ENCODE measurements at regions not wholly inside any gene's neighbourhood (a gene's known extent, or its start where the extent isn't known, plus 50 kb on each side); places are given as distances from the start of the nearest gene placed in this dataset.

DNA sequence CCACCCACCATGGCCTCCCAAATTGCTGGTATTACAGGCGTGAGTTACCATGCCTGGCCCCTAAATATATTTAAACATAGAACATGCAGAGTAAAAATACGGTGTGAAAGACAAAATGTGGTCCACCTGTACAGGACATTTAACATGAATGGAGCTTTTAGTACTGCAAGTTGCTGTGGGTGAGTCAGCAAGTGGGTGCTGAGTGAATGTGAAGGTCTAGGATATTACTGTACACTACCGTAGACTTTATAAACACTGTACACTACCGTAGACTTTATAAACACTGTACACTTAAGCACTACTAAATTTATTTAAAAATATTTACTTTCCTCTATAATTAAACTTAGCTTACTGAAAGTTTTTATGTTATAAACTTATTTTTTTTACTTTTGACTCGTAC, 317.8 kb downstream of the PRDM9 start:
- TF ChIP-seq, protein P1, sequence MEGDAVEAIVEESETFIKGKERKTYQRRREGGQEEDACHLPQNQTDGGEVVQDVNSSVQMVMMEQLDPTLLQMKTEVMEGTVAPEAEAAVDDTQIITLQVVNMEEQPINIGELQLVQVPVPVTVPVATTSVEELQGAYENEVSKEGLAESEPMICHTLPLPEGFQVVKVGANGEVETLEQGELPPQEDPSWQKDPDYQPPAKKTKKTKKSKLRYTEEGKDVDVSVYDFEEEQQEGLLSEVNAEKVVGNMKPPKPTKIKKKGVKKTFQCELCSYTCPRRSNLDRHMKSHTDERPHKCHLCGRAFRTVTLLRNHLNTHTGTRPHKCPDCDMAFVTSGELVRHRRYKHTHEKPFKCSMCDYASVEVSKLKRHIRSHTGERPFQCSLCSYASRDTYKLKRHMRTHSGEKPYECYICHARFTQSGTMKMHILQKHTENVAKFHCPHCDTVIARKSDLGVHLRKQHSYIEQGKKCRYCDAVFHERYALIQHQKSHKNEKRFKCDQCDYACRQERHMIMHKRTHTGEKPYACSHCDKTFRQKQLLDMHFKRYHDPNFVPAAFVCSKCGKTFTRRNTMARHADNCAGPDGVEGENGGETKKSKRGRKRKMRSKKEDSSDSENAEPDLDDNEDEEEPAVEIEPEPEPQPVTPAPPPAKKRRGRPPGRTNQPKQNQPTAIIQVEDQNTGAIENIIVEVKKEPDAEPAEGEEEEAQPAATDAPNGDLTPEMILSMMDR (IDR thresholded peaks at IDR 0.05; ENCODE audit: low read length): no peak
- TF ChIP-seq EZH2 (IDR thresholded peaks at IDR 0.05; ENCODE audit: borderline replicate concordance, low read length): no peak
